ENCODE measurements at regions not wholly inside any gene's neighbourhood (a gene's known extent, or its start where the extent isn't known, plus 50 kb on each side); places are given as distances from the start of the nearest gene placed in this dataset.
"Not testable (repeated sequence)": the region's sequence is repeated elsewhere in the genome, so short reads cannot be mapped to it uniquely, and the experiment has no call there.

DNA sequence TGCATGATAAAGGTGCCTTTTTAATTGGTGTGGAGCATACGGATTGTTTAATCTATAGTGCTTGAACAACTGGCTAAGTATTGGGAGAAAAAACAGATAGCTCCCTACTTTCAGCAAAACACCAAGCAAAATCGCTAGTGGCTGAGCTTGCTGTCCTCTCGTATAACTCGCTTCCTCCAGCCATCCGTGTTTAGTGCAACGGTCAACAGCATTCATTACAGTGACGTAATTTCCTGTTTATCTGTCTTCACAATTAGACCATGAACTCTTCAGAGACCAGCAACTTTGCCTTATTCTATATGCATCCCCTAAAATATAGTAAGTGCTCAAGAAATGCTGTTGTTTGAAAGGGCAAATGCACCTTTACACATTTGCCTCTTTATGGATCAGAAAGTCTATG, 511.9 kb downstream of the HAPSTR1 start:
- DNase-seq (ENCODE audit: low read depth in 3 of 3, low spot score in 2 of 3), result no peak

DNA sequence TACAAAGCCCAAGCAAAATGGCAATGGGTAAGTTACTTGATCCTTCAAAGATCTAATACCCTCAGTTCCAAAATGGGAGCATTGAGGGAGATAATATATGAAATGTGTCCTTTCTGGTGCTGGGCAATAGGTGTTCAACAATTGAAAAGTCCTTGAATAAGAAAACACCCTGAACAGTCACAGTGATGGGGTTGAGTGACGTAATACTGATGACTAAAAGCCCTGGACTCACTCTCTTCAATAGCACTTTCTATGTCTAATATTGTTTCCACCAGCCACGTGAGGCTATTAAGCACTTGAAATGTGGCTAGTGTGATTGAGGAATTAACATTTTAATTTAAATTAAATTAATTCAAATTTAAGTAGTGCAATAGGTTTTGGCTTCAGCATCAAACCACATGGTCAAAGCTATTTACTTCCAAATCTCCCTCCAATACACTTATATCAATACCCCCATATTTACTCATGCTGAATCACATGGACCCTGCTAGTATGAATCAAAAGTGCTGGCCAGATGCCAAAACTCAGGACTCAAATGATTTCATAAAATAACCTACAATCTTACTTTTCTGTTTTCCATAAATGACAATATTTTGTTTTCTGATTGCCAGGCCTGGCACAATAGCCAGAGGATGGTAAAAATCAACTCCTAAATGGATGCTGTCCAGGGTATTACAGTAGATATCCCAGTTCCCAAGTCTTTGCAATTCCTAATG, 516.2 kb downstream of the HAPSTR1 start:
- DNase-seq (ENCODE audit: low read depth in 3 of 3, low spot score in 2 of 3), result no peak

GRCh38 chr16:9610727-9611126, 519.3 kb downstream of the HAPSTR1 start:
- no peak for DNase-seq (ENCODE audit: low read depth in 3 of 3, low spot score in 2 of 3)

DNA sequence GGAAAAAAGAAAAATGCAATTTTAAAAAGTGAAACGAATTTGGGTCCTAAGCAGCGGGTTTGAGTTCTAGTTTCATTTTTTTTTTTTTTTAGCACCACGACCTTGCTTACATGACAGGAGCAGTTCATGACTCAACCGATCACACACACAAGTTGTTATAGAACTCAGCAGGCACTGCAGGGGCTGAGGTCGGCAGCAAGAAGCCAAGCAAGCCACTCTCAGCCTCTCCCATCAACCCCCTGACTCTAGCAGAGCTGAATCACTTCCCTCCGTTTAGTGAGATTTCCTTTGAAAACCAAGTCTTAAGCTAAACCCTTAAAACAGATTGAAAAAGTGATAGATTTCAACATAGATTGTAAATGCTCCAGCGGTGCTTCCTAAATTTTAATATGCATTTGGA, 520.8 kb downstream of the HAPSTR1 start:
- no peak for DNase-seq (ENCODE audit: low read depth in 3 of 3, low spot score in 2 of 3)

DNA sequence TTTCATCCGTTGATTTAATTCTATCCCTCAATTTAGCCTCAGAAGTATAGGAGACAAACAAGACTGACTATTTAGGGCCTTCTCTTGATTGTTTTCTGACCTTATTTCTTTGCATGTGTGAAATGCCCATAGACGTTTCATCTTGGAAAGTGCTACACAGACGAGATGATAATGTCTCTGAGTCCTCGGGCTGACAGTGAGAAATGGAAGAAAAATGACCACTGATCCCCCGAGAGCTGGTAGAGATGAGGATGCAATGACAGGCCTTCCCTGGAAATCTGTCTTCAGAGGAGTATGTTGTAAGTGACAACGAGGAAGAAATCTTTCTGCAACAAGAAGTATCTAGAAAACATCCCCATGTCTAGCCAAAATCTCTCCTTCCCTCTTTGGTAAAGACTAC, 522.9 kb downstream of the HAPSTR1 start:
- no peak for DNase-seq (ENCODE audit: low read depth in 3 of 3, low spot score in 2 of 3)

DNA sequence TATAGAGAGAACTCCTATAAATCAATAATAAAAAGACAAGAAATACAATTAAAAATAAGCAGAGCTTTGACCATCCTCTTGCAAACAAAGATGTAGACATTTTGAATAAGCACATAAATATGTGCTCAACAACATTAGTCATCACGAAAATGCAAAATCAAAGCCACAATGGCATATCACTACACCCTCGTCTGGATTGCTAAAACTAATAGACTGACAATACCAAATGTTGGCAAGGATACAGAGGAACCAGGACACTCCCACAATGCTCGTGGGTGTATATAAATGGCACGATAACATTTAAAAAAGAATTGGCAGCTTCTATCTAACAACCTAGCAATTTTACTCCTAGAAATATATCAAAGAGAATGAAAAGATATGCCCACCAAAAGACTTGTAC, 530.8 kb downstream of the HAPSTR1 start:
- DNase-seq (ENCODE audit: low read depth in 3 of 3, low spot score in 2 of 3), result no peak

- peak in 1 of 3 donors; percentile 17 for DNase-seq (ENCODE audit: low read depth in 3 of 3, low spot score in 2 of 3)
Measured at GRCh38 chr16:9625122-9625521, 533.7 kb downstream of the HAPSTR1 start.

DNA sequence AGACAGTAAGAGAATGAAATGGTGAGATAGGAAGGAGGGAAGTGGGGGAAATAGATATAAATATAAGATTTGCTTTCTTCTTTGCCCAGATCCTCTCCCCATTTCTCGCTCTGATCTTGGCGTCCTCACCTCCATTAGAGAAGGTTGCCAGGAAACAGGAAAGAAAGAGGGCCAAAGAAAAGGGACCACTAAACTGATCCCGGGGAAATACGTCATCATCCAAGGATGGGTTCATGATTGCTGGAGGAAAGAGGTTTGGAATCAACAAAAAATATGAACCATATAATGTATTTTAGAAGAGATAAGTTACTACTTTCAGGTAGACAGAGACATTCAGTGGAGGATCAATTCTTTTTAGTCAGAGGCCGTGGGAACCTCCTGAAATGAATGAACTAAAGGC, 536.0 kb downstream of the HAPSTR1 start:
- DNase-seq (ENCODE audit: low read depth in 3 of 3, low spot score in 2 of 3), result no peak

DNA sequence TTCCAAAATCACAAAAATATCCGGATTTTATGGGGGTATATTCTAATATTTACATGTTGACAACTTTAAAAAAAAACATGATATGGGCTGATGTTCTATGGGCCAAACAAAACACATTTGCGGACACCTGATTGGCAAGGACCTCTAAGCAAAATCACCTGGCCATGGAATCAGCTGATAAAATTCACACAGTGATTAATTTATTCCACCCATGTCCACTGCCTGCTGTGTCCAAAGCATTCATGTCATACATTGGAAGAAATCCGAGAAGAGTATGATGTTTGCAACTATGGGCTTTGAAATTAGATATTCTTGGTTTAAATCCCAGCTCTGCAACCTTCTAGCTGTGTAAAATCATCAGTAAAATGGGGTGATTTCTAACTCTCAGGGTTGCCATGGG, 538.7 kb downstream of the HAPSTR1 start:
- DNase-seq (ENCODE audit: low read depth in 3 of 3, low spot score in 2 of 3), result no peak

DNA sequence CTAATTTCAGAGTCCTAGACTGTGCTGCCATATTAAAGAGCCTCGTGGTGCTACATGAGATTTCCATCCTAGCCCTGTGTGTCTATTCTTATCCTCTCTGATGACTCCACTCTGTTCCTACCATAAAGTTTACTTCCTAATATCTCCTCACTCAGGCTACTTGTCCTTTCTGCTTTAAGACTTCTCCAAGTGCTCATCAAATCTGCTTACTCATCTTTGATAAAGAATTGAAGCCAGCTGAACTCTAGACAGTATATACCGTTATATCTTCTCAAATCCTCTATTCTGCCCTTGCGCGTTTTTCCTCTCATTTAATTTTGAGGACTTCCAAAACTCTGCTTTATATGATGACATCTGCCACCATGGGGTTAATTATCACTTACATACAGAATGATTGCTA, 539.5 kb downstream of the HAPSTR1 start:
- no peak for DNase-seq (ENCODE audit: low read depth in 3 of 3, low spot score in 2 of 3)

DNA sequence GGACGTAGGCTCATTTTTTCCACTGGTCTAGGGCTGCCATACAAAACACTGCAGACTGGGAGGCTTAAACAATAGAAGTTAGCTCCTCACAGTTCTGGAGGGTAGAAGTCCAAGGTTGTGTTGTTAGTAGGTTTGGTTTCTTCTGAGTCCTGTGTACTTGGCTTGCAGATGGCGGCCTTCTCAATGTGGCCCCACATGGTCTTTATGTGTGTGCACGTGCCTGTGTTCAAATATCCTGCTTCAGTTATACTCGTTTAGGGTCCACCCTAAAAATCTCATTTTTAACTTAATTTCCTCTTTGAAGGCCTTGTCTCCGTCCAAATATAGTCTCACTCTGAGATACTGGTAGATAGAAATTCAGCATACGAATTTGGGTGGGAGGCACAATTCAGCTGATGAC, 542.4 kb downstream of the HAPSTR1 start:
- DNase-seq (ENCODE audit: low read depth in 3 of 3, low spot score in 2 of 3), result no peak

- not testable (repeated sequence) for DNase-seq (ENCODE audit: low read depth in 3 of 3, low spot score in 2 of 3)
Measured at GRCh38 chr16:9635150-9635720, 543.8 kb downstream of the HAPSTR1 start.

GRCh38 chr16:9644258-9644657, 538.0 kb downstream of the GRIN2A start:
- DNase-seq (ENCODE audit: low read depth in 3 of 3, low spot score in 2 of 3), result no peak

DNA sequence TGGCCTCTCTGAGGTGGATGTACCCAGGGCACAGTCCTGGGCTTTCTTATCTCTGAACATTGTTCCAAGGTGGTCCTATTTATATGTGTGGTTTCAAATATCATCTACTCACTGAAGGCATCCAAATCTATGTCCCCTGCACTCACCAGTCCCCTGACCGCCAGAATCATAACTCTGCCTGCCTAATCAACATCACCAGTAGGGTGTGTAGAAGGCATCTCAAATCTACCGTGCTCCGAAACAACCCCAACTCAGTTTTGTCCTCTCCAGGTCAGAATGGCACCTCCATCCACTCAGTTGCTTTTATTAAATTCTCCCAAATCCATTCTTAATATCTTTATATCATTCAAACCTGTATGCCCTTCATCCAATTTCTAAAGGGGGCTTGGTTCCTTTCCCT, 536.3 kb downstream of the GRIN2A start:
- DNase-seq (ENCODE audit: low read depth in 3 of 3, low spot score in 2 of 3), result no peak

GRCh38 chr16:9647981-9648701, 534.1 kb downstream of the GRIN2A start:
- no peak for DNase-seq (ENCODE audit: low read depth in 3 of 3, low spot score in 2 of 3)

DNA sequence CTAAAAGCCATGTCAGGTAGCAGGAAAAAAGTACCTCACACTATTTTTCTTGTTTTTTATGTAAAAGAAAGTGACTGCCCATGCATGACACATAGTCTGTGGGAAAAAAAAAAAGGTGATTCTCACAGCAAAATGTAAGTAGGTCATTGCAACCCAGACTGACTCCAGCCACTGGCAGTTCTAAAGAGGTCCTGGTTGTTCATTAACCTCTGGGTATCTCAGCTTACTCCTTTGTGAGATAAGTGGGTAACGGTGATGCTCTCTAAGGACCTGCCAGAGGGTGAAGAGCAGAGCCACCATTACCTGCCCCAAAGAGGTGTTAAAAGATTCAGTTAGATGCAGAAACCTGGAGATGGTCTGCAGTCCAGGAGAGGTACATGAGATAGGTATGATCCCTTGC, 531.9 kb downstream of the GRIN2A start:
- DNase-seq (ENCODE audit: low read depth in 3 of 3, low spot score in 2 of 3), result no peak

DNA sequence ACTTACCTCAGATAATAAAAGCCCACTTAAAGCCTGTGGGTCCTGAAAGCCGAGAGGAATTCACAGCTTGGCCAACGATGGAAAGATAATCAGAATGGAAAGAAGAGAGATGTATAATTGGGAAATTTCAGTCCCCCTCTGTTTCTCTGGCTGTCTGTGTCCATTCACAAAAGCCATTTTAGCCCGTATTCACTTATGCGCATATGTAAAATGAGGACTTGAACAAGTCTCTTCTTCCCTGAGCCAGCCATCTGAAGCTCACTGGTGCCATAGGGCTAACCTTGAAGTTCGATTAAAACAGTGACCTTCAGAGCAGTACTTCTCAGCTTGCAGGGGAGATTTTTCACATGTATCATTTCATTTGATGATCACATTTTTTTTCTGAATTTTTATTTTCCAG, 527.2 kb downstream of the GRIN2A start:
- DNase-seq (ENCODE audit: low read depth in 3 of 3, low spot score in 2 of 3), result no peak

GRCh38 chr16:9657641-9658040, 524.6 kb downstream of the GRIN2A start:
- DNase-seq (ENCODE audit: low read depth in 3 of 3, low spot score in 2 of 3), result no peak

- DNase-seq (ENCODE audit: low read depth in 3 of 3, low spot score in 2 of 3), result no peak
Measured at GRCh38 chr16:9658164-9658563, 524.1 kb downstream of the GRIN2A start.

DNA sequence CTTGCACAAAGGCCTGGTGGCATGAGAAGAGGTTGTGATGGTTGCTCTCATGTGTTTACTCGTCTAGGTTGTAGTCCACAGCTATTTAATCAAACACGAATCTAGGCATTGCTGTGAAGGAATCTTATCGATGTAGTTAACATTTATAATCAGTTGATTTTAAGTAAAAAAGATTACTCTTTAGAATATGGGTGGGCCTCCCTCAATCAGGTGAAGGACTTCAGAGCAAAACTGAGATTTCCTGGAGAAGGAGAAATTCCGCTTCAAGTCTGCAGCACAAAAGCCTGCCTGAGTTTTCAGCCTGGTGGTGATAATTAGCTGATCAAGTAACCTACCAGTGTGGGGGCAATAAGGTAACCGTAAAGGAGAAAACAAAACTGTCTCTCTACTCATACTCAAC, 523.6 kb downstream of the GRIN2A start:
- DNase-seq (ENCODE audit: low read depth in 3 of 3, low spot score in 2 of 3), result no peak

DNA sequence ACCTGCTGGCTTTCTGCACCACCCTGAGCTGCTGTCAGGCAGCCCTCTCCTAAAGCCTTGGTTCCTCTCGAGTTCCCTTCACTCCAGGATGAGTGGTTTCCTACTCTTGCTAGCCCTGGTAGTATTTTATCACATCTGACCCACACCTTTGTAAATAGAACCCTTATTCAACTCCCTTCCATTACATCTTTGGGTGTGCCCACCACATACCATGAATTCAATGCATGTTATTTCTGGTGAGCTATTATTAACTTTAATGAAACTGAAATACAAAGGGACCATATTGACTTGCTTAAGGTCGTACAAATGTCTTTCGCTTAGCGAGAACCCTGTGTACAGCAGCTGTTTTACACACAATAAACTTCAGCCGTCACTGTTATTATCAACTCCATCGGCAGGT, 521.3 kb downstream of the GRIN2A start:
- DNase-seq (ENCODE audit: low read depth in 3 of 3, low spot score in 2 of 3), result no peak

DNA sequence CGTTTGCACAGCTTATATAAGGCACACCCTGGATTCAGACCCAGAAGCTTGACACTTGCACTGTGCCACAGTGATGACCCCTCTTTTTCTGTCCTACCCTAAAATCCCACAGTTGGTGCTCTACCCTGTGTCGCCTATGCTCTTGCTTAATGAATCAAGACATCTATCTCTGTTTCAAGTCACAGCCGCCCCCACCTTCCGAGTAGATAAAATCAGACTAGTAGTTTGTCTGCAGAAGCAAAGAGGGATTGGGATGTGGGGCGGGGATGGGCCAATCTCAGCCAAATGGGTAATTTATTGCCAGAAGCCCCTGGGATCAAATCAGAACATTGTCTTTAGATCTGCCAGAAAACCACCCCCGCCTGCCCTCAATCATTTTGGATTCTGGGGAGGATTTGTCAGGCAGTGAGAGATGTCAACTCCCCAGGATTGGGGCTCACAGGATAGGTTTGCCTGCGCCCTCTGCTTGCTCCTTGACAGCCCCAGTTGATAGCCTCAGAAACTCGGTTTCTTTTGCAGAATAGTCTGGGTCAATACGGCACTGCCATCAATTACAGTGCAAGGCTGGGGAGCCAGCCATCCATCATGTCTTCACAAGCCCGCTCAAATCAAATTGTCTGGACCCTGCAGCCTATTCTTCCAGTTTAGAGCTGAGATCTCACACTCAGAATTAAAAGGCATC, 520.8 kb downstream of the GRIN2A start:
- DNase-seq (ENCODE audit: low read depth in 3 of 3, low spot score in 2 of 3), result no peak
